ENCODE measurements at regions not wholly inside any gene's neighbourhood (a gene's known extent, or its start where the extent isn't known, plus 50 kb on each side); places are given as distances from the start of the nearest gene placed in this dataset.
A peak's percentile ranks its signal among the peaks of the same experiment; 100 is the strongest.

DNA sequence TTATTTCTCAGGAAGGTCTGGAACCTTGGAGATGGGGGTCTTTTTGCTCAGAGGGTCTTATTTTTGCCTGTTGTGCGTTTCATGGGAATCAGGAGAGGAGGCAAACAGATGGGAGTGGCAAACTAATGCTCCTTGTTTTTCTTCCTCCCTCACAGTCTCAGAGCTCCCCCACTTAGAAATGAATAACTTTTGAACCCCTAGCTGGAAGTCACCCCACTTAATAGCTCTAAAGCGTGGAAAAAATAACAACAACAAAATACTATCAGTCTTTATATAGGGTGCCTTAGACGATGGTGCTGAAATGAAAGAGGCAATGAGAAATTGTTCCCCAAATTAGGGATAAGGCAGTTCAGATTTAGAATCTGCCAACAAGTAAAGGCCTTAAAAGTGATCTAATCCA, 76.8 kb upstream of the BDNF start:
- no peak overlapping the region for H2BK12ac ChIP-seq (ENCODE audit: low read length)
- H3K36me3 ChIP-seq (ENCODE audit: control insufficient read depth in 1 of 2, insufficient read depth in 2 of 2, low read length in 2 of 2), result no peaks in the 10 kb centered on the region
- H2AFZ ChIP-seq (ENCODE audit: insufficient read depth, low read length, poor library complexity), result no peak overlapping the region
- H3K9me3 ChIP-seq (ENCODE audit: insufficient read depth, low read depth, low read length), result no peaks in the 10 kb centered on the region
- no peaks in the 10 kb centered on the region for H3K27me3 ChIP-seq (ENCODE audit: insufficient read depth, low read length)
- no peak overlapping the region for H3K9ac ChIP-seq (ENCODE audit: low read length)
- no peak overlapping the region for H3K27ac ChIP-seq (ENCODE audit: low read depth, low read length)
- no peak overlapping the region for H3K4me2 ChIP-seq (ENCODE audit: low read length)
- no peak overlapping the region for H3K14ac ChIP-seq (ENCODE audit: low read length)
- H2BK5ac ChIP-seq (ENCODE audit: low read depth, low read length, poor library complexity), result no peak overlapping the region
- no peak overlapping the region for H3K18ac ChIP-seq (ENCODE audit: low read length)
- H4K8ac ChIP-seq (ENCODE audit: low read depth, low read length), result no peak overlapping the region
- no peak overlapping the region for H4K91ac ChIP-seq (ENCODE audit: low read depth, low read length)
- H4K12ac ChIP-seq (ENCODE audit: low read depth, low read length), result no peak overlapping the region
- no peak overlapping the region for H2BK120ac ChIP-seq (ENCODE audit: insufficient read depth, low read length, poor library complexity)
- H3K79me2 ChIP-seq (ENCODE audit: control insufficient read depth, insufficient read depth, low read length, poor library complexity), result no peaks in the 10 kb centered on the region
- no peak overlapping the region for H2AK5ac ChIP-seq (ENCODE audit: low read length)
- H3K79me1 ChIP-seq (ENCODE audit: low read length), result no peaks in the 10 kb centered on the region
- no CpG with 5 or more reads among the region's 3 CpGs for WGBS (ENCODE audit: extremely low coverage, insufficient coverage, insufficient read length)
- H3K23ac ChIP-seq (ENCODE audit: low read length), result no peak overlapping the region
- H3K4ac ChIP-seq (ENCODE audit: low read depth, low read length), result no peak overlapping the region
- DNase-seq, result no peak
- no peak overlapping the region for H3K4me3 ChIP-seq (ENCODE audit: low read depth, low read length)
- no peaks in the 10 kb centered on the region for H3K4me1 ChIP-seq (ENCODE audit: control insufficient read depth in 1 of 2, insufficient read depth in 2 of 2, low read length in 2 of 2)

DNA sequence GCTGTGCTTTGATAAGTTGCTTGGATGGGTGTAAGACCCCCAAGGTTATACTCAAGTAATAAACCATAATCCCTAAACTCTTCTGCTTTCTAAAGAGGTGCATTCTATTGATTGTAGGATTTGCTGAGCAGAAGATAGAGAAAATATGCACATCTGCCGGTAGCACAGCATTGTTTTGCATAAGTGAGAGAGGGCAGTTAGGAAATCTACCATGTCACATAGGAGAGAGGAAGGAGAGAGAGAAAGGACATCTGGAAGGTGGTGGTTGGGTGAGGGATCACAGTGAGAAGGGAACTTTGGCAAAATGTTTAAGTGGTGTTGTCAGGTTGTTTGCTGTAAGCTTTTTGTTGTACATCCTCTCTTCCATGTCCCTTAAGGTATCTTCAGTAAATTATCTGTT, 73.6 kb upstream of the BDNF start:
- DNase-seq, result peak in 1 of 2 donors; percentile 45
- no peak overlapping the region for H3K18ac ChIP-seq (ENCODE audit: low read length)
- no peaks in the 10 kb centered on the region for H3K79me1 ChIP-seq (ENCODE audit: low read length)
- no peak overlapping the region for H4K12ac ChIP-seq (ENCODE audit: low read depth, low read length)
- H3K9me3 ChIP-seq (ENCODE audit: insufficient read depth, low read depth, low read length), result no peaks in the 10 kb centered on the region
- no peaks in the 10 kb centered on the region for H3K27me3 ChIP-seq (ENCODE audit: insufficient read depth, low read length)
- no peak overlapping the region for H4K91ac ChIP-seq (ENCODE audit: low read depth, low read length)
- H3K14ac ChIP-seq (ENCODE audit: low read length), result no peak overlapping the region
- H3K4me3 ChIP-seq (ENCODE audit: low read depth, low read length), result no peak overlapping the region
- no peak overlapping the region for H2BK120ac ChIP-seq (ENCODE audit: insufficient read depth, low read length, poor library complexity)
- H2AFZ ChIP-seq (ENCODE audit: insufficient read depth, low read length, poor library complexity), result no peak overlapping the region
- no peak overlapping the region for H3K27ac ChIP-seq (ENCODE audit: low read depth, low read length)
- no peak overlapping the region for H3K23ac ChIP-seq (ENCODE audit: low read length)
- H3K4me2 ChIP-seq (ENCODE audit: low read length), result no peak overlapping the region
- H3K79me2 ChIP-seq (ENCODE audit: control insufficient read depth, insufficient read depth, low read length, poor library complexity), result no peaks in the 10 kb centered on the region
- no peak overlapping the region for H3K4ac ChIP-seq (ENCODE audit: low read depth, low read length)
- H2BK12ac ChIP-seq (ENCODE audit: low read length), result no peak overlapping the region
- no peaks in the 10 kb centered on the region for H3K4me1 ChIP-seq (ENCODE audit: control insufficient read depth in 1 of 2, insufficient read depth in 2 of 2, low read length in 2 of 2)
- H2BK5ac ChIP-seq (ENCODE audit: low read depth, low read length, poor library complexity), result no peak overlapping the region
- no peak overlapping the region for H4K8ac ChIP-seq (ENCODE audit: low read depth, low read length)
- no peaks in the 10 kb centered on the region for H3K36me3 ChIP-seq (ENCODE audit: control insufficient read depth in 1 of 2, insufficient read depth in 2 of 2, low read length in 2 of 2)
- no peak overlapping the region for H3K9ac ChIP-seq (ENCODE audit: low read length)
- no peak overlapping the region for H2AK5ac ChIP-seq (ENCODE audit: low read length)
- no CpG with 5 or more reads among the region's 1 CpG for WGBS (ENCODE audit: extremely low coverage, insufficient coverage, insufficient read length)

DNA sequence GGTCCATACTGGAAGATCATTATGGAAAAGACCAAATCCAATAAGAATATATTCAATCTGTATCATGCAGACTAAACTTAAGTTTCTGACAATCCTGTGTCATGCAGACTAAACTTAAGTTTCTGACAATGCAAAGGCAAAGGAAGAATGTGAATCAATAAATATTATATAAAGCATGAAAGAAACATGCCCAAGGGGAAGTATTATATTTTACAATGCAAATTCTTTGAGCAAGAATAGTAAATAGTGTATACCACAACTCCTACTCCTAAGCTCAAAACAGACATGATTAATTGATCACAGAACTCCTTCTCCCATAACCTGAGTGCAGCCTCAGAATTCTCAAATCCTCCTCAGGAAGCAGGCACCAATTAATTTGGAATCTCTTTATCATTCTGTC, 71.3 kb upstream of the BDNF start:
- H3K79me2 ChIP-seq (ENCODE audit: control insufficient read depth, insufficient read depth, low read length, poor library complexity), result no peaks in the 10 kb centered on the region
- no peak overlapping the region for H3K27ac ChIP-seq (ENCODE audit: low read depth, low read length)
- H3K9me3 ChIP-seq (ENCODE audit: insufficient read depth, low read depth, low read length), result no peaks in the 10 kb centered on the region
- no peaks in the 10 kb centered on the region for H3K79me1 ChIP-seq (ENCODE audit: low read length)
- H3K23ac ChIP-seq (ENCODE audit: low read length), result no peak overlapping the region
- H3K4me2 ChIP-seq (ENCODE audit: low read length), result no peak overlapping the region
- H2BK120ac ChIP-seq (ENCODE audit: insufficient read depth, low read length, poor library complexity), result no peak overlapping the region
- H3K27me3 ChIP-seq (ENCODE audit: insufficient read depth, low read length), result no peaks in the 10 kb centered on the region
- no peak for DNase-seq
- H2BK12ac ChIP-seq (ENCODE audit: low read length), result no peak overlapping the region
- no peak overlapping the region for H4K91ac ChIP-seq (ENCODE audit: low read depth, low read length)
- no peak overlapping the region for H2AK5ac ChIP-seq (ENCODE audit: low read length)
- no peak overlapping the region for H3K4me3 ChIP-seq (ENCODE audit: low read depth, low read length)
- no peaks in the 10 kb centered on the region for H3K4me1 ChIP-seq (ENCODE audit: control insufficient read depth in 1 of 2, insufficient read depth in 2 of 2, low read length in 2 of 2)
- H3K4ac ChIP-seq (ENCODE audit: low read depth, low read length), result no peak overlapping the region
- no peak overlapping the region for H2AFZ ChIP-seq (ENCODE audit: insufficient read depth, low read length, poor library complexity)
- H4K8ac ChIP-seq (ENCODE audit: low read depth, low read length), result no peak overlapping the region
- no peak overlapping the region for H3K14ac ChIP-seq (ENCODE audit: low read length)
- no peaks in the 10 kb centered on the region for H3K36me3 ChIP-seq (ENCODE audit: control insufficient read depth in 1 of 2, insufficient read depth in 2 of 2, low read length in 2 of 2)
- no peak overlapping the region for H3K18ac ChIP-seq (ENCODE audit: low read length)
- H2BK5ac ChIP-seq (ENCODE audit: low read depth, low read length, poor library complexity), result no peak overlapping the region
- H3K9ac ChIP-seq (ENCODE audit: low read length), result no peak overlapping the region
- no peak overlapping the region for H4K12ac ChIP-seq (ENCODE audit: low read depth, low read length)

DNA sequence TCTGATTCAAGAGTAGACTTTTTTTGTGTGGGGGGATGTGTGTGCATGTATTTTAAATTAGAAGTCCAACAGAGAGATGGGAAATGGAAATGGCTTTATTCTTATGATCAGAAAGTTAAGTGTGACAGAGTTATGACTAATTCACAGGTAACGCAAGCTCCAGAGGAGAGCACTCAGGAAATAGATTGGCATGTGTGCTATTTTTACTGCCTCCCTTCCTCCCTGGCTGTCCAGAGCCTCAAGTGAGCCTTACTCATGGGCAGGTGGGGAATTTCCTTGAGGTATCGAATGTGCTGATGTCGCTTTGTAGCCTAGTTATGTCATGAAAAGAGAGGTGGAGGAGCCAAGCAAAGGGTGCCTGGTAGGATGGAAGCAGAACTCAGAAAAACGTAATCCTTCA, 70.3 kb upstream of the BDNF start:
- no peak overlapping the region for H4K8ac ChIP-seq (ENCODE audit: low read depth, low read length)
- H3K4me1 ChIP-seq (ENCODE audit: control insufficient read depth in 1 of 2, insufficient read depth in 2 of 2, low read length in 2 of 2), result no peaks in the 10 kb centered on the region
- H3K36me3 ChIP-seq (ENCODE audit: control insufficient read depth in 1 of 2, insufficient read depth in 2 of 2, low read length in 2 of 2), result no peaks in the 10 kb centered on the region
- no peak overlapping the region for H2BK12ac ChIP-seq (ENCODE audit: low read length)
- no peaks in the 10 kb centered on the region for H3K9me3 ChIP-seq (ENCODE audit: insufficient read depth, low read depth, low read length)
- WGBS (ENCODE audit: extremely low coverage, insufficient coverage, insufficient read length), result no CpG with 5 or more reads among the region's 4 CpGs
- no peak overlapping the region for H3K23ac ChIP-seq (ENCODE audit: low read length)
- no peaks in the 10 kb centered on the region for H3K79me1 ChIP-seq (ENCODE audit: low read length)
- H3K14ac ChIP-seq (ENCODE audit: low read length), result no peak overlapping the region
- H3K79me2 ChIP-seq (ENCODE audit: control insufficient read depth, insufficient read depth, low read length, poor library complexity), result no peaks in the 10 kb centered on the region
- no peak overlapping the region for H3K4me2 ChIP-seq (ENCODE audit: low read length)
- H4K91ac ChIP-seq (ENCODE audit: low read depth, low read length), result no peak overlapping the region
- no peak overlapping the region for H4K12ac ChIP-seq (ENCODE audit: low read depth, low read length)
- no peaks in the 10 kb centered on the region for H3K27me3 ChIP-seq (ENCODE audit: insufficient read depth, low read length)
- no peak overlapping the region for H2BK120ac ChIP-seq (ENCODE audit: insufficient read depth, low read length, poor library complexity)
- no peak overlapping the region for H3K18ac ChIP-seq (ENCODE audit: low read length)
- H3K4me3 ChIP-seq (ENCODE audit: low read depth, low read length), result no peak overlapping the region
- no peak overlapping the region for H2AFZ ChIP-seq (ENCODE audit: insufficient read depth, low read length, poor library complexity)
- no peak overlapping the region for H3K4ac ChIP-seq (ENCODE audit: low read depth, low read length)
- H2AK5ac ChIP-seq (ENCODE audit: low read length), result no peak overlapping the region
- DNase-seq, result peak; percentile 63 to 82
- no peak overlapping the region for H3K27ac ChIP-seq (ENCODE audit: low read depth, low read length)
- no peak overlapping the region for H2BK5ac ChIP-seq (ENCODE audit: low read depth, low read length, poor library complexity)
- H3K9ac ChIP-seq (ENCODE audit: low read length), result no peak overlapping the region

DNA sequence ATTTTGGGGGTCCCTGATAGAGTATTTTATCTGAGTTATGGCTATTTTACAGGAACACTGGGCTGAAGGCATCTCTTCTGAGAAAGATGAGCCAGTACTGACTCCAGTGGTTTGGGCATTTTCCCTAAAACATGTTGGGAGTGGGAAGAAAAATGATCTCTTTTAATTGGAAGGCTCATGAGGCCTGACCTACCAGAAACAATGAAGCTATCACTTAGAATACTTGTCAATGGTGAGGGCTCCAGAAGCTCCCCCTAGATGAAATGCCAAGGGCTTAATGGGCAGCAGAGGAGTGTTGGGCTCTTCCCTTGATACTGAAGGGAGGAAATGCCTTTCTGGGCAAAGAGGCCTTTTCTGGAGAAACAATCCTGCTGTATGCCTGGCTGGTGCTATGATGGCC, 63.5 kb upstream of the BDNF start:
- Histone ChIP-seq H4K12ac (ENCODE audit: low read depth, low read length) (no peak overlapping the region), H3K36me3 (ENCODE audit: control insufficient read depth in 1 of 2, insufficient read depth in 2 of 2, low read length in 2 of 2) (no peaks in the 10 kb centered on the region)

More for the DNA sequence above, 63.5 kb upstream of the BDNF start:
- Histone ChIP-seq H3K27ac (ENCODE audit: low read depth, low read length) (no peak overlapping the region), H3K9ac (ENCODE audit: low read length) (no peak overlapping the region), H2BK12ac (ENCODE audit: low read length) (no peak overlapping the region), H4K91ac (ENCODE audit: low read depth, low read length) (no peak overlapping the region), H3K9me3 (ENCODE audit: insufficient read depth, low read depth, low read length) (no peaks in the 10 kb centered on the region), H4K8ac (ENCODE audit: low read depth, low read length) (no peak overlapping the region), H2AK5ac (ENCODE audit: low read length) (no peak overlapping the region), H2BK120ac (ENCODE audit: insufficient read depth, low read length, poor library complexity) (no peak overlapping the region), H3K4me1 (ENCODE audit: control insufficient read depth in 1 of 2, insufficient read depth in 2 of 2, low read length in 2 of 2) (no peaks in the 10 kb centered on the region), H2BK5ac (ENCODE audit: low read depth, low read length, poor library complexity) (no peak overlapping the region), H3K4me3 (ENCODE audit: low read depth, low read length) (no peak overlapping the region), H3K4me2 (ENCODE audit: low read length) (no peak overlapping the region), H3K27me3 (ENCODE audit: insufficient read depth, low read length) (no peaks in the 10 kb centered on the region), H3K79me1 (ENCODE audit: low read length) (no peaks in the 10 kb centered on the region), H2AFZ (ENCODE audit: insufficient read depth, low read length, poor library complexity) (no peak overlapping the region), H3K79me2 (ENCODE audit: control insufficient read depth, insufficient read depth, low read length, poor library complexity) (no peaks in the 10 kb centered on the region), H3K4ac (ENCODE audit: low read depth, low read length) (no peak overlapping the region), H3K23ac (ENCODE audit: low read length) (no peak overlapping the region), H3K14ac (ENCODE audit: low read length) (no peak overlapping the region), H3K18ac (ENCODE audit: low read length) (no peak overlapping the region)
- no peak for DNase-seq

All from trophoblast cell (in vitro differentiated cells and primary cell).